Neural crest cell (in vitro differentiated cells): ENCODE measurements at regions not wholly inside any gene's neighbourhood (a gene's known extent, or its start where the extent isn't known, plus 50 kb on each side); places are given as distances from the start of the nearest gene placed in this dataset.
A peak's percentile ranks its signal among the peaks of the same experiment; 100 is the strongest.

Experiments
- DNase-seq: peaks from one replicate; pipeline ENCODE4 v3.0.0; 2021; ENCODE audit warnings: low read depth, mixed read lengths, low spot score
- H3K27ac Mint-ChIP-seq: one replicate; pipeline ENCODE4 v1.8.0; 2021; ENCODE audit warnings: mild to moderate bottlenecking, mixed read lengths; ENCODE audit not compliant: unreplicated experiment
- H3K27me3 Mint-ChIP-seq: 2 replicates; pipeline ENCODE4 v1.8.0; 2021; ENCODE audit warnings: low read depth, mild to moderate bottlenecking, mixed read lengths
- H3K36me3 Mint-ChIP-seq: 2 replicates; pipeline ENCODE4 v1.8.0; 2021; ENCODE audit warnings: low read depth, mild to moderate bottlenecking, mixed read lengths
- H3K4me1 Mint-ChIP-seq: 2 replicates; pipeline ENCODE4 v1.8.0; 2021; ENCODE audit warnings: mixed read lengths
- H3K4me3 Mint-ChIP-seq: one replicate; pipeline ENCODE4 v1.8.0; 2021; ENCODE audit warnings: mild to moderate bottlenecking, mixed read lengths
- H3K9me3 Mint-ChIP-seq: 2 replicates; pipeline ENCODE4 v1.8.0; 2021; ENCODE audit warnings: mixed read lengths
- TF ChIP-seq, protein P1 (sequence below): fragments of 200-600 bp; sonication (generic); conservative IDR thresholded peaks from 2 replicates; pipeline ENCODE4 v1.5.0; 2021; ENCODE audit warnings: antibody characterized with exemption, mild to moderate bottlenecking

DNA sequence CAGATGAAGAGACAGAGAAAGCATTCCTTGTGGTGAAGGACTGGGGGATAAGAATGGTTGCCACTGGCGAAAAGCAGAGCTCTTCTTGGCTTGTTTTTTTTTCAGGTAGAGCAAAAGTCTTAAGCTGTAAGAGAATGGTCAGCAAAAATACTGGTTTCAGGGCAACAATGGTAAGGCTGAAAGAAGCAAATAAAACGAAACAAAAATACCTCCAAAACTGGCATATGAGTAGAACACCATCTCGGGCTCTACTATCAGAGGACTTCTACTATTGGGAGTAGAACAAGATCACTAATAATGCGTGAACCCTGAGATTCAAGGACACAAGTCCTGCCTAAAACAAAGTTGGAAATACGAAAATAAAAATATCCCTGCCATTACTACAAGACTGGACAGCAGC is 1823.2 kb upstream of the CDH6 start:
- no peak for DNase-seq
- Mint-ChIP-seq H3K27me3 (no peaks in the 10 kb centered on the region), H3K9me3 (peaks cover 5% of the 10 kb centered on the region), H3K36me3 (no peaks in the 10 kb centered on the region), H3K4me3 (no peak overlapping the region), H3K4me1 (peaks cover 17% of the 10 kb centered on the region), H3K27ac (no peak overlapping the region)
- TF ChIP-seq, protein P1, sequence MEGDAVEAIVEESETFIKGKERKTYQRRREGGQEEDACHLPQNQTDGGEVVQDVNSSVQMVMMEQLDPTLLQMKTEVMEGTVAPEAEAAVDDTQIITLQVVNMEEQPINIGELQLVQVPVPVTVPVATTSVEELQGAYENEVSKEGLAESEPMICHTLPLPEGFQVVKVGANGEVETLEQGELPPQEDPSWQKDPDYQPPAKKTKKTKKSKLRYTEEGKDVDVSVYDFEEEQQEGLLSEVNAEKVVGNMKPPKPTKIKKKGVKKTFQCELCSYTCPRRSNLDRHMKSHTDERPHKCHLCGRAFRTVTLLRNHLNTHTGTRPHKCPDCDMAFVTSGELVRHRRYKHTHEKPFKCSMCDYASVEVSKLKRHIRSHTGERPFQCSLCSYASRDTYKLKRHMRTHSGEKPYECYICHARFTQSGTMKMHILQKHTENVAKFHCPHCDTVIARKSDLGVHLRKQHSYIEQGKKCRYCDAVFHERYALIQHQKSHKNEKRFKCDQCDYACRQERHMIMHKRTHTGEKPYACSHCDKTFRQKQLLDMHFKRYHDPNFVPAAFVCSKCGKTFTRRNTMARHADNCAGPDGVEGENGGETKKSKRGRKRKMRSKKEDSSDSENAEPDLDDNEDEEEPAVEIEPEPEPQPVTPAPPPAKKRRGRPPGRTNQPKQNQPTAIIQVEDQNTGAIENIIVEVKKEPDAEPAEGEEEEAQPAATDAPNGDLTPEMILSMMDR, result no peak

DNA sequence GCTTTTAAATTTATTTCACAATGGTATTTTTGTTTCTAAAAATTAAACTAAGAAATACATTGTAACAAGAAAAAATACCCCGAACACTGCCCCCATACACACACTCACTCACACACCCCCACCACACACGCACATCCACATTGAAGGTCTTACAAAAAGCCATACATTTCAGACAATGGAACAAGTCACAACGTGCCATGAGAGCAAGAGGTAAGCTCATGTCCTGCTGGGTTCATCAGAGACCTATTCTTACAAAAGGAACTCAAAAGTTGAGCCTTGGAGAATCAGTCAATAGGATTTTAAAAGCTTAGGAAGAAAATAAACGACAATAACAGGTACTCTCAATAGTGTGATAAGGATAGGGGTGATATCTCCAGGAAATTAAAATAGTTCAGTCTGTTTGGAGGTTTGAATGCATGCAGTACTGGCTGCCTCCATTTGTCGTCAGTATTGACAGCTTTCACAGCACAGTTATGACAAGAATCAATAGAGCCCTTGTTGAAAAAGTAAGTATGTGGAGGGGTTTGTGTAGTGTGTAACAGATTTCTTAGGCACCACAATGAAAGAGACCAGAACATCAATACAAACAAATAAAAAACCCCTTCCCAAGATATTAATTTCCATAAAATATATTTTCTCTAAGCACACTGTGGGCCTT is 1826.2 kb upstream of the CDH6 start:
- TF ChIP-seq, protein P1, result peak; percentile 53
- peak overlapping the region; percentile 68 for H3K27ac Mint-ChIP-seq
- peaks cover 5% of the 10 kb centered on the region for H3K9me3 Mint-ChIP-seq
- peaks cover 17% of the 10 kb centered on the region for H3K4me1 Mint-ChIP-seq
- peak overlapping the region; percentile 3 for H3K4me3 Mint-ChIP-seq
- no peaks in the 10 kb centered on the region for H3K27me3 Mint-ChIP-seq
- peak; percentile 5 for DNase-seq
- H3K36me3 Mint-ChIP-seq, result no peaks in the 10 kb centered on the region

DNA sequence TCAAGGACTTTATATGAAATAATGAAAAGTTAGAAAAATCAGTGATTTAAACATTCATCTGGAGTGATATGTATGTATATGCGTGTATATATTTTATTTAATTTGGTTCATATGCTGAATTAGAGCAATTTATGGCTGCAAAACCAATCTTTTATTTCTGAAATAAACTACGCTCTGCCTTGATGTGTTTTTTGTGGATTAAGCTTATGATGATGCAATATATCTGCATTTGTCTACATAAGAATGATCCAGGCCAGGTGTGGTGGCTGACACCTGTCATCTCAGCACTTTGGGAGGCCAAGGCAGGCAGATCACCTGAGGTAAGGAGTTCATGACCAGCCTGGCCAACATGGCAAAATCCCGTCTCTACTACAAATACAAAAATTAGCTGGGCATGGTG is 1842.3 kb upstream of the CDH6 start:
- no peaks in the 10 kb centered on the region for H3K27me3 Mint-ChIP-seq
- TF ChIP-seq, protein P1, result no peak
- H3K27ac Mint-ChIP-seq, result no peak overlapping the region
- no peaks in the 10 kb centered on the region for H3K4me1 Mint-ChIP-seq
- no peak for DNase-seq
- H3K36me3 Mint-ChIP-seq, result peaks cover 2% of the 10 kb centered on the region
- H3K9me3 Mint-ChIP-seq, result peaks cover 2% of the 10 kb centered on the region
- no peak overlapping the region for H3K4me3 Mint-ChIP-seq

DNA sequence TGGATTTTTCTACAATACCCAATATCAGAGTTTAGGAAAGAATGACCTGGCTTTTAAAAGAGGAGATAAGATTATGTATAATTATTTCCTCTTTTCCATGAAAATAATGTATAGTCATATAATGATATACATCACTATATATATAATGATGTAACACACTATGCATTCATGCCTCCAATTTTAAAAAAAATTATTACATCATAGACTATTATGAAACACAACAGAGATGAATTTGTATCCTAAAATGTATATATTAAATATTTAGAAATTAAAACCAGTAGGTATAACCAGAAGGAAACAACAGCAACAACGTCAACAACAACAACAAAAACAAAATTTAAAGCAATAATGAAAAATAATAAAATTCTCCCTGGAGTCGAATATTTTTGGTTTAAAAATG is 1856.5 kb upstream of the CDH6 start:
- DNase-seq, result no peak
- TF ChIP-seq, protein P1, result no peak
- Mint-ChIP-seq H3K27ac (no peak overlapping the region), H3K9me3 (no peaks in the 10 kb centered on the region), H3K27me3 (no peaks in the 10 kb centered on the region), H3K4me1 (no peaks in the 10 kb centered on the region), H3K36me3 (no peaks in the 10 kb centered on the region), H3K4me3 (no peak overlapping the region)

DNA sequence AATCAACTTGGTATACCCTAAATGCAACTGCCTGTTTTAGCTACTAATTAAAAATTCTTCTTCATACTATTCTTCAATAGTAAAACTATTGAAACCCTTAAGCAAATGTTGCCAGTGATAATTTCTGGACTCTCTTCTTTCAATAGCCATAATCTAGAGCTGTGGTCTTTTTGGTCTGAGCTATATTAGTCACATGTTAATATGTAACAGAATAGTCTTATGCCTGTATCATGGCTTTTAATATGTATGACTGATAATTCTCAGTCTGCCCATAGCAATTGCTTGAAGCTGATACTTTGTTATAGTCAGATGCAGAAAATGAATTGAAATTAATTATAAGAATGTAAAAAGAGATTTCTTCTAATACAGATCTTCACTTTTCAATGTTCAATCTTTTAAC is 1871.9 kb upstream of the CDH6 start:
- no peak for DNase-seq
- TF ChIP-seq, protein P1, result no peak
- no peaks in the 10 kb centered on the region for H3K36me3 Mint-ChIP-seq
- H3K4me1 Mint-ChIP-seq, result no peaks in the 10 kb centered on the region
- H3K27ac Mint-ChIP-seq, result no peak overlapping the region
- H3K9me3 Mint-ChIP-seq, result no peaks in the 10 kb centered on the region
- no peaks in the 10 kb centered on the region for H3K27me3 Mint-ChIP-seq
- H3K4me3 Mint-ChIP-seq, result no peak overlapping the region
